ENCODE measurements at regions not wholly inside any gene's neighbourhood (a gene's known extent, or its start where the extent isn't known, plus 50 kb on each side); places are given as distances from the start of the nearest gene placed in this dataset.

- no peak for TF ChIP-seq CTCF (conservative IDR thresholded peaks at IDR 0.05)
- no peak for TF ChIP-seq EZH2 (IDR thresholded peaks at IDR 0.05; ENCODE audit: low read depth)
Measured at GRCh38 chr9:103889989-103890388, 204.1 kb upstream of the SMC2 start.

All from PC-9 (cell line).